ENCODE measurements at regions not wholly inside any gene's neighbourhood (a gene's known extent, or its start where the extent isn't known, plus 50 kb on each side); places are given as distances from the start of the nearest gene placed in this dataset.

DNA sequence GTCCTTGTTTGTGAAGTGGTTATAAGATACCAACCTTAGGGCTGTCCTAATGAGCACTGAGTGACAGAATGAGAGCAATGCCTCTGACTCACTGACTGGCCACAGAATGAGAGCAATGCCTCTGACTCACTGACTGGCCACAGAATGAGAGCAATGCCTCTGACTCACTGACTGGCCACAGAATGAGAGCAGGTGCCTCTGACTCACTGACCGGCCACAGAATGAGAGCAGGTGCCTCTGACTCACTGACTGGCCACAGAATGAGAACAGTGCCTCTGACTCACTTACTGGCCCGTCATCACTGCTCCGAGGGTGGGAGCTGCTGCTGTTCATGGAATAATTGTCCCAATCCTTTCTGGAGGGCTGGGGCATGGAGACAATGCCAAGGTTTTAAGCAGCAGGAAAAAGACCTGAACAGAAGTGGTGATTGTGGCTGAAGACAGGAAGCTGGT lies 265.2 kb upstream of the PPP2R2D start:
- DNase-seq (ENCODE audit: low spot score) = peak; percentile 4

DNA sequence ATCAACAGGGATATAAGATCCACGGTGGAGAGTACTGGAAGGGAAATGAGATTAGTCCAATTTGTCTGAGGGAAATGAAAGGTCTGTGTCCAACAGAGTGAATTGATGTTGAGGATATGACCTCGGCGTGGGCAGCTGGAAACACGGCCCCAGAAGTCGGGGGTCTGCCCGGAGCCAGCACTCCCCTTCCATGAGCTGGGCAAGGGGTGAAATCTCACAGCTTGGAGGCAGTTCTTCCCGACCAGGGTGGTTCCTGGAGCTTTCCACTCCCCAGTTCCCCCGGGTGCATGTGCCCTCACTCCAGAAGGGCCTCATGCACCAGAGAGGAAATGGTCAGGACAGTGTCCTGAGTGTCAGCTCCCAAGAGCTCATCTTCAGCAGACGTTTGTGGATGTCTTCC lies 264.7 kb upstream of the PPP2R2D start:
- no peak for DNase-seq (ENCODE audit: low spot score)

DNA sequence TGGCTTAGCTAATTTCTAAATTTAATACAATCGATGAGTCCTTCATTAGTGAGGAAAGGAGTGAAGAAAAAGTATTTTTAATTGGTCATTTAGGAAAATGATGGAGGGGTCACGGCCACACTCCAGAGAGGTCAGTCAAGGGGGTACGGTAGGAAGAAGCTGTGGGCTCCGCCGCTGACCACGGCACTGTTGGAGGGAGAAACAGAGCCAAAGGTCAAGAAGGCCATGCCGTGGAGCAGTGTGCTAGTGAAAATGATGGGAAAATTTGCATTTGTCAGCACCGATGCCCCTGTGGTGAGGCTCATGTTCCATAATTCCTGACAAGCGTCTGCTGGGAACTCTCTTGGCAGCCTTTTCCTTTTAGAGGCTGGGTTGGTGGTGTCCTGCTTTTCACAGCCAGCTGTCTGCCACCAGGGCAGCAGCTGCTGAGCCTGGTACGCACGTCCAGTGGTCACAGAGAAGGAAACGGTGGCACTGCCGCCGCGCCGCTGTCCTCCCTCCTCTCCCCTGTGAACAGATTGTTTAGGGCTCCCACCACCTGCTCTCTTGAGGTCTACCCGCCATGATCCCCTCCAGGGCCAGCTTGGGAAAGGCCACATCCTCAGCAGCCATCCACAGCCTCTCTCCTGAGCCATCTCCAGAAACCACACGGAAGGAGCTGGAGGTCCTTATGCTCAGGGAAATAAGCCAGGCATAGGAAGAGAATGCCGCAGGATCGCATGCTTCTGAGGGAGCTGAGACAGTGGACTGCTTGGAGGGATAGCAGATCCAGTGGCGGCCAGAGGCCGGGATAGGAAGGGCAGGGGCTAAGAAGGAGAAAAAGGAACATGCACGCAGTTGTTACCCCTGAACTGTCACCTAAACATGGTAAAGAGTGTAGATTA lies 263.7 kb upstream of the PPP2R2D start:
- DNase-seq (ENCODE audit: low spot score) = no peak

DNA sequence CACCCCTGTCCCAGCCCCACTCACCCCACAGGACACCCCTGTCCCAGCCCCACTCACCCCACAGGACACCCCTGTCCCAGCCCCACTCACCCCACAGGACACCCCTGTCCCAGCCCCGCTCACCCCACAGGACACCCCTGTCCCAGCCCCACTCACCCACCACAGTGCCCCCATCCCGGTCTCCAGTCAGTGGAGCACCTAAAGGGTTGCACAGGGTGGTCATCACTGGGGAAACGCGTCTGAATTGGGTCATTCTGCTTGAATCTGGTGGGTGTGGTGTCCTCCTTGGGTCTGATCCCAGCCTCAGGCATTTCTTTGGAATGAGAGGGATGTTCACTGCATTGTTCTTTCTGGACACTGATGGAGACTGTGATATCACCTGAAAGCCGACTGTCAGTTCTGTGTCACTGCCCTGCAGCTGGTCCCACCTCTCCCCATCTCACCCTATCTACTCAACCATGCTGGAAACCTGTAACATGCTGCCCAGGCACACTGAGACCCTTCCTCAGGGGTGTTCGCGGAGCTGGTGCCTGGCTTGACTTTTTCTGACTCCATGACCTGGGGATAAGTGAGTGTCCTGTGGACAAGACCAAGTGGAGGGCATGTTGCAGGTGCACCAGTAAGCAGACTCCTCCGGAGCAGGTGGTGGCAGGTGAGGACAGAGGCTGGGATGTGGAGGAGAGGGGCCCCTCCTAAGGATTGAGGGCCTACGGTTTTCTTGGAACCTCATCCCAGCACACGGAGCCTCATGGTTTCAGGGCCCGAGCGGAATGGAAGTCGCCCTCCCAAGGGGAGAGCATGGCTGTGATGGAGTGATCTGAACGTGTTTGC lies 262.5 kb upstream of the PPP2R2D start:
- DNase-seq (ENCODE audit: low spot score) = no peak

DNA sequence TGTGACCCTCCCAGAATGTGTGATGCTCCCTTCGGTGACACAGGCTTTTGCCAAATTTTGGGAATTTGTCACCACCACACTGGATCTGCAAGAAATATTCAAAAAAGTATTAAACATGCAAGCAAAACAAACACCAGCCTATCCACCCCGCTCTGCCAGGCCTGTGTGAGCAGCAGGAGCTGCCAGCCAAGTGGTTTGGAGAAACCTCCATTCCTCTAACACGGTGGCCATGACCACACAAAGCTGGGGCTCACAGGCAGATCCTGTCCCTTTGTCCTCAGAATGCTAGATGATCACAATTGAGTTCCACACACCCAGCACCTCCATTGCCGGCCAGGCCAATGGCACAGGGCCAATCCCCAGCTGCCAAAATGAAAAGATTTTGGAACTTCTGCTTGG lies 261.9 kb upstream of the PPP2R2D start:
- no peak for DNase-seq (ENCODE audit: low spot score)

DNA sequence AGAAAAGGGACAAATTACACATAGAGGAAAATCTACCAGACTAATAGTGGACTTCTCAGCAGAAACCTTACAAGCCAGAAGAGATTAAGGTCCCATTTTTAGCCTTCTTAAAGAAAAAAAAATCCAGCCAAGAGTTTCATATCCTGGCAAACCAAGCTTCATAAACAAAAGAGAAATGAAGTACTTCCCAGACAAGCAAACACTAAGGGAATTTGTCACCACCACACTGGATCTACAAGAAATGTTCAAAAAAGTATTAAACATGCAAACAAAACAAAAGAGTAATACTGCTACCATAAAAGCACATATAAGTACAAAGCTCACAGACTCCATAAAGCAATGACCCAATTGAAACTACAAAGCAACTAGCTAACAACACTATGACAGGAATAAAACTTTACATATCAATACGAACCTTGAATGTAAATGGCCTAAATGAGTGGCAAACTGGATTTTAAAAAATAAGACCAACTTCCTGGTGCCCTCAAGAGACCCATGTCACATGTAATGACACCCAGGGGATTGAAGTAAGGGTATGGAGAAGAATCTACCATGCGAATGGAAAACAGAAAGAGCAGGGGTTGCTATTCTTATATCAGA lies 260.7 kb upstream of the PPP2R2D start:
- no peak for DNase-seq (ENCODE audit: low spot score)

DNA sequence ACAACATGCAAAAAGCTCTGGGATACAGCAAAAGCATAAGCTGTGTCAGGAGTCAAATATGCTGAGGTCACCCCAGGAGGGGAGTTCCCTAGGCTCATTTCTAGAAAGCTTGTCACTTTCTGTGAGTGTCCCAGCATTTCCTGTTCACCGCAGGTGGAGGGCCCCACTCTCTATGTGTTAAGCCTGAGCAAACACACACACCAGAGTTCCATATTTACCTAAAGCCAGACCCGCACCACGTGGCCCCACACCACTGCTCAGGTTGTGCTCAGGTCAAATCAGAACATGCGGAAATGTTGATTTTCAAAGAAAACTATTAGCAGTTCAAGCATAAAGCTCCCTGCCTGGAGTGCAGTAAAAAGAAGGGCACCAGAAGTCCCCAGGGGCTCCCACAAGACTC lies 259.6 kb upstream of the PPP2R2D start:
- DNase-seq (ENCODE audit: low spot score) = peak; percentile 72

DNA sequence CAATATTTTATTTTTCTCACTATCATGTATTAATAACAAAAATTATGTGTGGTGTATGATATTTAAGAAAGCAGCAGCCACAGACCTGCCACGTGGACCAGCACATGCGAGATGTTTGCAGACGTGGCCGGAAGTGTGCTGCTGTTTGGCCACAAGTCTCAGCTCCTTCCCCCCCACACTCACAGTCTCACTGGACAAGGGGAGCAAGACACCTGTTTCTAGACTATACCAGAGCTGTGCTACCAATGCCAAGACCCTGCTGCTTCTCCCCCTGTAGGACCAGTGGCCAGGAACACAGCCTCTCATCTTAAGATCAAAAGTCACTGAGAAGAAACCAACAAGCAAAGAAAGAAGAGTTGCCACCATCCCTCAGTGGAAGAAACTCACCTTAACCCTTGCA lies 258.9 kb upstream of the PPP2R2D start:
- no peak for DNase-seq (ENCODE audit: low spot score)

DNA sequence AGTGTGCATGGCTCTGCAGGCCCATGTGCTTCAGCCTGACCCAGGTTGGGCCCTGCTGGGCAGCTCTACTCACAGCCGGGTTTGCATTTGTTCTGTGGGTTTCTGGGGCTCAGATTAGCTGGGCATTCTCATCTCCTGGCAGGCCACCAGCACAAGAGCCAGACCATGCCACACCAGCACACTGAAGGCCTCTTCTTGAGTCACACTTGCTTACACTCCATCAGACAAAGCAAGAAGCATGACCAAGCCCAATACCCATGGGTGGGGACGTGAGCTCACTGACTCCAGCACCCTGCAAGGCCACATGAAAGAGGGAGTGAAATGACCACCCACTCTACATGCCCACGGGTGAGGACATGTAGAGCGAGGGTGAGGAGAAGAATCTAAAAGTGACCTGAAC lies 257.8 kb upstream of the PPP2R2D start:
- no peak for DNase-seq (ENCODE audit: low spot score)

DNA sequence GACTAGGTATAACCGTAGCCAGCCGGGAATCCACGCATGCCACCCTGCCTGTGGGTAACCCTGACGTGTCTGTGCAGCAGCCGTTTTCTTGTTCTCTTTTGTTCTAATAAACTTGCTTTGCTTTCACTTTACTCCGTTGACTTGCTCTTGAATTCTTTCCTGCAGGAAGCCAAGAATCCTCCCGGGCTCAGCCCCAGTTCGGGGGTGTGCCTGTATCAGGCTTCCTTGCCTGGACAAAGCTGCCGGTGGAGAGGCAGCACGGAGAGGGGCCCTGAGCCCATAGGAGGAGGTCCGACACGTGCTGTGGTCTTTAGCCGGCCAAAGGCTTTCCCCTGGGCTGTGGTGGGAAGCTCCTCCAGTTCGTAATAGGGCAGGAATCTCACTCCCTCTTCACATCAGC lies 256.5 kb upstream of the PPP2R2D start:
- DNase-seq (ENCODE audit: low spot score) = no peak

DNA sequence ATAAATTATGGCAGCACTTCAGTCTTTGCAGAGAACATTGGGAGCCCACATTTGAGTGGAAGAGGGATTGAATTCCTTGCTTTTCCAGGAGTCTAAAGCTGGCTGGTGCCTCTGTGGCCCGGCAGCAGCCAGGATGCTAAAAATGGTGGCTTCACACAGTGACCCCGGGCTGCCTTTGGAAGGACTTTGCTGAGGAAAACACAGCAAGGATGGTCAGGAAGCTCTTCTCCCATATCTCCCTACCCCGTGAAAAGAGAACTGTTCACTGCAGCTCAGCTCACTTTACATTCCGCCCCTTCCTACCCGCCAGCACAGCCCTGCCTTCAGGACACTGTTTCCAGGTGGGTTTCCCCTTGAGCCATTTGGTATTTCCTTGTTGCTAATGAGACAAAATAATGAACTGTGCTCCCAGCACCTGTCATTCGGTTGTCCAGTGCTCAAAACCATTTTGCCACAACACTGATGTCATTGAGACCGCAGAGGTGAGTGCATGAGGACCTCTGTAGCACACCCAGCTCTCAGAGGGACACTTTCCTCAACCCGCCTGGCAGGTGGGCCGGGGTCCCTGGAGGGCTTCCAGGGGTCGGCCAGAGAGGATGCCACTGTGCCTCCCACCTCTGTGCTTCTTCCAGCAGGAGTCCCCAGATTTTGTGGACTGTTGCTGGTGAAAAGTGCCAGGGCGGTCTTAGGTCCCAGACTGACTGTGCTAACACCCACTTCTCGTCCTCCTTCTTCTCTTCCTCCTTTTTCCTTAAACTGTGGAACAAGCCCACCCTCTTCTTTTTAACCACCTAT lies 255.7 kb upstream of the PPP2R2D start:
- no peak for DNase-seq (ENCODE audit: low spot score)

DNA sequence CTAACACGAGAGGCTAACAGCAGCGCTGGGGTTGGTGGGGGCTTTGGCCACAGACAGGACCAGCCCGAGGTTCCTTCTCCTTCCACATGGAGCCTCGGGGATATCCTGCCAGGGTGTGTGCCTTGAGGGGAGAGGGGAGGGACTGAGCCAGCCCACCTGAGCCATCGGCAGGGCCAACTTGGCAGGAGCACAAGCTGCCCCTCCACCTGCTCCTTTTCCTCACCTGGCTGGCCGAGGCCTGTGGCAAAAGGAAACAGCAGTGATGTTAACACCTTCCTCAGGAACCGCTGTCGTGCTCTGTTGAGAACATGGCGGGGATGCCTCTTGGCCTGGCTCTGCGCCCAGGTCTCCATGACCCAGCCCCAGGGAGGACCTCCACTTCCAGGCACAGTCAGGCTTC lies 255.1 kb upstream of the PPP2R2D start:
- no peak for DNase-seq (ENCODE audit: low spot score)

DNA sequence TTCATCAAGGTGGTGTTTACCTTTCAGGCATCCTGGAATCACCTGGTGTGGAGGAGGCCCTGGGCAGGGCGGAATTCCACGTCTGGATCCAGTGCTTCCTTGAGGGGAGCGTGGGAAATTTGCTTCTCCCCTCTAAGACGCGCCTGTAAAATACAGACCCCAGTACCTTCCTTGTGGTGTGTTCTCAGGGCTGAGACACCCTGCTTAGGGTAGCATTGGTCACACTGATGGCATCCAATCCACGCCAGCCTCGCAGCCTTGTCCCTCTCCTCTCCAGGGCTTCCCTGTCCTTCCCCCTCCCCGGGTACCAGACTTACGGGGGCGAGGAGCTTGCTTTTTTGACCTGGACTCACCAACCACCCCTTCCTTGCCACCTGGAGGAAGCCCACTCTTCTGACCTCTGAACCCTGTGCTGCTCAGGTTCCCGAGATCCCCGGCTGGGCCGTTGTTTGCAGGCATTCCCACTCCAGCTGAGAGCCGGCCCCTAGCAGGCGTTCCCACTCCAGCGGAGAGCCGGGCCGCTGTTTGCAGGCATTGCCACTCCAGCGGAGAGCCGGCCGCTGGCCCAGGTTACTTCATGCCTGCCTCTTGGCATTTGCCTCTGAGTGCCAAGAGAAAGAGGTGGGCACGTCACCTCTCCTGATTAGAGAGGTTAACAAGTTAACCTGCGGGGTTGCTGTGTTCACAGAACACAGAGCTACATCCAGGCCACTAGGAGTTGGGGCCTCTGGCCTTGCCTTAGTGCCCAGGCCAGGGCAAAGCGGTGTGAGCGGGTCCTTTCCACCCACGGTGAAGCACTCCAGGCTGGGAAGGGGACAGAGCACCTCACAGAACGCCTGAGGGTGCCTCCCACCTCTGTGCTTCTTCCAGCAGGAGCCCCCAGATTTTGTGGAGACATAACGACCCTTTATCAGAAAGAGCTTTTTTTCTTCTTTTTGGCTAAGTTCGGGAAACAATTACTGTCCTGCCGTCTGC lies 254.0 kb upstream of the PPP2R2D start:
- DNase-seq (ENCODE audit: low spot score) = no peak

DNA sequence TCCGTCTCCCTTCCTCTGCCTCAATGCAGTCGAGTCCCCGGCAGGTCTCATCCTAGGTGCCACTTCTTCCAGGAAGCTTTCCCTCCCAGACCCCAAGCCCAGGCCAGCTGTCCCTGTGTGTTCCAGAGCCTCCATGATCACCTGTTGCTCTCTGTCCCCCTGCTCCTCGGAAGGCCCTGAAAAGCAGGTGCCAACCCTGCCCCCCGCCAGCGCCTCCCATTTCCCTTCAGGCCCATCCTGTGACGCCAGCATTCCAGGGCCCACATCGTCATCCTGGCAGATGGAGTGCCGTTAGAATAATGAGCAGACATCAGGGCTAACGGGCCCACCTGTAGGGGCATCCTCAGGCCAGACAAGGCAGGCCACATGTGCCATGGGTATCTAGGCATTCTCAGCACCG lies 253.0 kb upstream of the PPP2R2D start:
- no peak for DNase-seq (ENCODE audit: low spot score)

DNA sequence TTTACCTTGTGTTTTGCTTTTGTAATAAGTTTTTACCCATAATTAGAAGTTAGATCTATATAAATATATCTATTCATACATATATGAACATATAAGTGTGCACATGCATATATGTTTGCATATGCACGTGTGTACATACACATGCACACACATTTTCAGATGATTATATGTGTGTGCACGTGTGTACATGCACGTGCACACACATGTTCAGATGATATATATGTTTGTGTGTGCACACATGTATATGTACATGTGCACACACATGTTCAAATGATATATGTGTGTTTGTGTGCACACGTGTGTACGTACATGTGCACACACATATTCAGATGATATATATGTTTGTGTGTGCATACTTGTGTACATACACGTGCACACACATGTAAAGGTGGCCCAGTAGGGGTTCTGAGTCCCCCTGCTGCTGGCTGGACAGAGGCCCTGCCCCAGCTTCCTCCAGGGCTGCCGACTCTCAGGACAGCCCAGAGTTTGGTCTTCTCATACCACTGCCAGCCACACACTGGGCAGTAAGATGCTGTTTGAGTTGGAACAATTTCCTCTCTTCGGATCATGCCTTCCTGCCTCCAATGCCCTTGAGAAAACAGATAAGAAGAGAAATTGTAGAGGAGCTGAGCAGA lies 252.3 kb upstream of the PPP2R2D start:
- no peak for DNase-seq (ENCODE audit: low spot score)

DNA sequence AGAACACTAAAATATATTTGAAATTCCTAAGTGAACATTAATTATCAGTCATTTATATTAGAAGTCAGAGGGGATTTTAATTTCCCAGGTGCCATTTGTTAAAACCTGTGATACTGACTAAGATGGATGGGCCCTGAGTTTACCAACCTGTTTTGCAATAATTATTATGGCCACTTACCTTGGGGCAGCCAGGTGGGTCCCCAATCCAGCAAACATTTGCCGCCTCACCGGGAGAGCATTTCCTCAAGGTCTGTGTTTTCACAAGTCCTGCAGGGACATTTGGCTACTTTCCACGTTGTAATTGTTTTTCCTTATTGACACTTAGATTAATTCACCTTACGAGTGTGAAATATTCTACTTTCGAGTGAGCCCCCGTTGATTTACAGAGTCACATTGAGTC lies 251.2 kb upstream of the PPP2R2D start:
- DNase-seq (ENCODE audit: low spot score) = no peak

DNA sequence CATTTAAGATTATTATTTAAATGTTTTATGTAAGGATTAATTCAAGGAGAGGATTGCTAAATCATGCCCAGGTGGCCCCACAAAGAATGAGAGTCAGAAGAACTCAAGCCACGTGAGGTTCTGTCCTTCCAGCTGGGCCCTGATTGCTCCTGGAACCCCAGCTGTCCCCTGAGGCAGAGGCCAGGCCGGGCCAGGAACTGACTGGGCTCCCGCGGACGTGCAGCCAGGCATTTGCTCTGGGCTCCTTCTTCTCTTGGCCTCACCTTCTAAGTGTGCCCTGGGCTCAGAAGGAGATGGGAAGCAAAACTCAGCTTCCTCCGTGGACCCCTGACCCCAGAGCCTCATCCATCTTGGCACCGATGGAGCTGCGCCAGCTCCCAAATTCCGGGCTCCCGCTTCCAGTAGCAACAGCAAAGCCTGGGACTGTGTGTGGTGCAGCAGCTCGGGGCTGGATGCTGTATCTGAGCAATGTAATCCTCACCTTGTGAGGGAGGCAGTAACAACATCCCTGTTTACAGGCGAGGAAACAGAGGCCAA lies 250.6 kb upstream of the PPP2R2D start:
- DNase-seq (ENCODE audit: low spot score) = no peak

DNA sequence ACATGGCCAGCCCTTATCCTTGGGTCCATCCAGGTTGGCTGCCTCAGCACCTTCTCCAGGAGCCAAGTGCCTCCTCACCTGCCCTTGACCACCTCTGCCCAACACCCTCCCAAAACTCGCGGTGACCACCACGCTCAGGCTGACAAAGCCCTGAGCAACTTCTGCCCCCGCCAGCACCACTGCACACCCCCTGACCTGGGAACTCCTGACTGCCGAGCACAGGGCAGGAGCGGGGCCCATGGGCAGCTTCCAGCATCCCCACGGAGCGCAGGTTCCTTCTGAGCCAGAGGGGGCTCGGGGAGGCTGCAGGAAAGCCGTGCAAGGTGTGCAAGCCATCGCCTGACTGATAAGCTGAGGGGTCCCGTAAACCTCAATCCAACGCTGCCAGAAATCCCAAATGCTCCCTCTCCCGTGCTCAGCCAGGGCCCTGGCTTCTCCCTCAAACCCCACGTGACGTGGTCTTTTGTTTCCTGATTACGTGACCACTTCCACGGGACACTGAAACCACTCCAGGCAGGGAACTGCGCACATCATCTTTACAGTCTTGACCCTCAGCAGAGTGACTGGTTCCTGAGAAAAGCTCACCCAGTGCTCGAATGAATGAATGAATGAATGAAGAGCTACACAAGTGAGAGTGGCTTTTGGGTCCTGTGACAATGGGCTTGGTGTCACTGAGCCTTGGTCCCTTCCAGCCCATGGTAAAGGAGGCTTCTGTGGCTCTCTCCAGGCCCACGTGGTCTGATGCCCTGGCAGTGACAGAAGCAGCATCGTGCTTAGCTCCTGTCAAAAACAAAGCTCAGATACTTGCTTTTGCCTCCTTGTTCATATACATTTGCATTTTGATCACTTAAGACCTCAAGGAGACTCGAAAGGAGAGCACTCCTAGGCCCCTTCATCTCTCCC lies 249.8 kb upstream of the PPP2R2D start:
- DNase-seq (ENCODE audit: low spot score) = no peak

Measured in activated CD4-positive, alpha-beta T cell treated with anti-CD3 and anti-CD28 coated beads, Interleukin-2, Interleukin-4, amounts not matched to agents 100 ng/mL and 50 ng/mL, durations not matched to agents 16 hours and 8 hours (primary cell).